Transverse colon (tissue), 4 donors: ENCODE measurements at regions not wholly inside any gene's neighbourhood (a gene's known extent, or its start where the extent isn't known, plus 50 kb on each side); places are given as distances from the start of the nearest gene placed in this dataset.
"Not testable (repeated sequence)": the region's sequence is repeated elsewhere in the genome, so short reads cannot be mapped to it uniquely, and the experiment has no call there.

ENCODE experiments used
- DNase-seq: peaks from one replicate; pipeline ENCODE4 v3.0.0-alpha.2; 2019
- H3K27ac ChIP-seq, 4 donors: fragments of 200-600 bp; sonication (generic); 2 replicates each; pipeline ENCODE4 v1.5.1; 2016 to 2018; ENCODE audit warnings: inconsistent platforms in 4 of 4
- H3K27me3 ChIP-seq: fragments of 200-600 bp; sonication (generic); 2 replicates; pipeline ENCODE4 v1.5.1; 2017; ENCODE audit warnings: inconsistent platforms
- H3K36me3 ChIP-seq, 4 donors: fragments of 200-600 bp; sonication (generic); 2 replicates each; pipeline ENCODE4 v1.5.1; 2017 to 2019; ENCODE audit warnings: inconsistent platforms in 4 of 4
- H3K4me1 ChIP-seq, 4 donors: fragments of 200-600 bp; sonication (generic); 2 replicates each; pipeline ENCODE4 v1.5.1; 2017 to 2020; ENCODE audit warnings: inconsistent platforms in 4 of 4
- H3K4me3 ChIP-seq, 4 donors: fragments of 200-600 bp; sonication (generic); 1 replicate in 1 of 4; 2 replicates in 3 of 4; pipeline versions ENCODE4 v1.5.1 to v1.6.1; 2017 to 2019; ENCODE audit warnings: inconsistent platforms in 4 of 4
- H3K9me3 ChIP-seq, 2 donors: fragments of 200-600 bp; sonication (generic); 2 replicates each; pipeline ENCODE4 v1.5.1; 2017 to 2019; ENCODE audit warnings: inconsistent platforms in 2 of 2
- CTCF ChIP-seq, 5 experiments: fragments of 200-600 bp in 3 of 5; fragments of 450-650 bp in 2 of 5; sonication (generic) in 3 of 5; IDR thresholded peaks; 1 replicate in 2 of 5; 2 replicates in 3 of 5; pipeline ENCODE4 v1.5.1; 2016 to 2017; ENCODE audit warnings: antibody characterized with exemption in 5 of 5, inconsistent platforms in 3 of 5, mild to moderate bottlenecking in 2 of 5, moderate library complexity in 1 of 5
- EP300 ChIP-seq: sonication (generic); formaldehyde crosslinking; IDR thresholded peaks from one replicate; pipeline ENCODE4 v1.6.1; 2017; ENCODE audit warnings: antibody characterized with exemption, low read depth
- POLR2A ChIP-seq: fragments of 450-650 bp; IDR thresholded peaks from one replicate; pipeline ENCODE4 v1.6.1; 2016; ENCODE audit warnings: antibody characterized with exemption, mild to moderate bottlenecking, moderate library complexity
- POLR2AphosphoS5 ChIP-seq, 3 donors: sonication (generic); formaldehyde crosslinking; IDR thresholded peaks; one replicate each; pipeline ENCODE4 v1.6.1; 2016; ENCODE audit warnings: antibody characterized with exemption in 3 of 3
- WGBS, 2 donors: methylation state at CpG; one replicate each; pipeline ENCODE4 v1.1.5; 2018; ENCODE audit warnings: low coverage in 1 of 2; 5-methylcytosine and 5-hydroxymethylcytosine counted together
- in situ Hi-C, 4 donors: fragments of 200-750 bp; cut with MboI; loops; one replicate each; pipeline versions ENCODE4 v1.15.0 to v1.15.1; 2017; ENCODE audit warnings: low sequenced_read_pairs in 3 of 4, low pct_ligation_motif_present in 1 of 4, low pct_unique_long_range_greater_than_20kb in 1 of 4
- intact Hi-C: fragments of 100-400 bp; cut with DNase I; formaldehyde crosslinking; loops from one replicate; pipeline ENCODE4 v1.15.1; 2023; ENCODE audit warnings: low total_unique reads

- in situ Hi-C loops (no loop called here), intact Hi-C loops (no loop called here)
- Histone ChIP-seq H3K27me3 (no peaks in the 10 kb centered on the region), H3K4me1 (no peaks in the 10 kb centered on the region), H3K27ac (no peak overlapping the region), H3K4me3 (no peak overlapping the region), H3K36me3 (no peaks in the 10 kb centered on the region), H3K9me3 (no peaks in the 10 kb centered on the region)
- no peak for DNase-seq
- TF ChIP-seq EP300 (no peak), POLR2AphosphoS5 (IDR thresholded peaks at IDR 0.05) (no peak), POLR2A (no peak), CTCF (IDR thresholded peaks at IDR 0.05) (no peak)
- WGBS, 2 donors, result 60 to 69% methylated on average over 2 of the region's 2 CpGs
These were observed 777.8 kb upstream of the RAB6C start for GRCh38 chr2:129201696-129202095.

GRCh38 chr2:129203331-129203730 lies 776.1 kb upstream of the RAB6C start:
- TF ChIP-seq POLR2A (no peak), EP300 (no peak), POLR2AphosphoS5 (IDR thresholded peaks at IDR 0.05) (no peak), CTCF (IDR thresholded peaks at IDR 0.05) (no peak)
- H3K9me3 ChIP-seq, result no peaks in the 10 kb centered on the region
- 38 to 63% methylated on average over 3 of the region's 3 CpGs for WGBS, 2 donors
- no peaks in the 10 kb centered on the region for H3K27me3 ChIP-seq
- H3K4me3 ChIP-seq, result no peak overlapping the region
- in situ Hi-C loops (no loop called here), intact Hi-C loops (no loop called here)
- no peak overlapping the region for H3K27ac ChIP-seq
- no peaks in the 10 kb centered on the region for H3K4me1 ChIP-seq
- H3K36me3 ChIP-seq, result no peaks in the 10 kb centered on the region
- no peak for DNase-seq

- in situ Hi-C loops, H3K27me3 ChIP-seq, DNase-seq, H3K36me3 ChIP-seq, H3K4me3 ChIP-seq, H3K27ac ChIP-seq, H3K9me3 ChIP-seq, H3K4me1 ChIP-seq, intact Hi-C loops: not testable (repeated sequence)
- 92% methylated on average over 2 of the region's 2 CpGs; no CpG with 5 or more reads in 1 of the 2 donors for WGBS, 2 donors
These were observed 774.9 kb upstream of the RAB6C start for GRCh38 chr2:129204581-129204980.

- WGBS, 2 donors, result 64 to 75% methylated on average over 1 of the region's 1 CpG
- Histone ChIP-seq H3K4me1 (no peaks in the 10 kb centered on the region), H3K4me3 (no peak overlapping the region), H3K27me3 (no peaks in the 10 kb centered on the region), H3K27ac (no peak overlapping the region), H3K36me3 (no peaks in the 10 kb centered on the region), H3K9me3 (no peaks in the 10 kb centered on the region)
- no peak for TF ChIP-seq EP300
- TF ChIP-seq POLR2A, result no peak
- TF ChIP-seq POLR2AphosphoS5 (IDR thresholded peaks at IDR 0.05), result no peak
- TF ChIP-seq CTCF (IDR thresholded peaks at IDR 0.05), result no peak
- DNase-seq, result no peak
- intact Hi-C loops, result no loop called here
- in situ Hi-C loops, result no loop called here
These were observed 774.3 kb upstream of the RAB6C start for GRCh38 chr2:129205176-129205575.

- no peak overlapping the region for H3K27ac ChIP-seq
- in situ Hi-C loops (no loop called here), intact Hi-C loops (no loop called here)
- DNase-seq, result no peak
- WGBS, 2 donors, result 81% methylated on average over 5 of the region's 5 CpGs; no CpG with 5 or more reads in 1 of the 2 donors
- H3K27me3 ChIP-seq, result no peaks in the 10 kb centered on the region
- no peak overlapping the region for H3K4me3 ChIP-seq
- H3K4me1 ChIP-seq, result no peaks in the 10 kb centered on the region
- no peaks in the 10 kb centered on the region for H3K9me3 ChIP-seq
- TF ChIP-seq EP300 (no peak), POLR2AphosphoS5 (IDR thresholded peaks at IDR 0.05) (no peak), POLR2A (no peak), CTCF (IDR thresholded peaks at IDR 0.05) (no peak)
- no peaks in the 10 kb centered on the region for H3K36me3 ChIP-seq
These were observed 773.7 kb upstream of the RAB6C start for GRCh38 chr2:129205766-129206165.
